Stimulated activated CD4-positive, alpha-beta T cell treated with anti-CD3 and anti-CD28 coated beads, Interleukin-15, amount 100 ng/mL, for 1 hour (primary cell): ENCODE measurements at regions not wholly inside any gene's neighbourhood (a gene's known extent, or its start where the extent isn't known, plus 50 kb on each side); places are given as distances from the start of the nearest gene placed in this dataset.
"Not testable (repeated sequence)": the region's sequence is repeated elsewhere in the genome, so short reads cannot be mapped to it uniquely, and the experiment has no call there.

Experiments used
- DNase-seq, 2 donors: peaks; one replicate each; pipeline ENCODE4 v3.0.0-alpha.2; 2020; ENCODE audit warnings: low read depth in 1 of 2, low spot score in 1 of 2

GRCh38 chr2:91520972-91521535 lies 2829.6 kb downstream of the RPIA start:
- not testable (repeated sequence) for DNase-seq

GRCh38 chr2:91521944-91522343 lies 2830.5 kb downstream of the RPIA start:
- not testable (repeated sequence) for DNase-seq

- DNase-seq, result not testable (repeated sequence)
These were observed 2831.4 kb downstream of the RPIA start for GRCh38 chr2:91522877-91523276.

- not testable (repeated sequence) for DNase-seq
These were observed 2832.3 kb downstream of the RPIA start for GRCh38 chr2:91523751-91524150.

GRCh38 chr2:91525587-91525986 lies 2834.1 kb downstream of the RPIA start:
- DNase-seq, result not testable (repeated sequence)

GRCh38 chr2:91526083-91526482 lies 2834.6 kb downstream of the RPIA start:
- DNase-seq, result not testable (repeated sequence)

GRCh38 chr2:91527056-91527455 lies 2835.6 kb downstream of the RPIA start:
- not testable (repeated sequence) for DNase-seq

- not testable (repeated sequence) for DNase-seq
These were observed 2836.1 kb downstream of the RPIA start for GRCh38 chr2:91527491-91528031.

- DNase-seq, result not testable (repeated sequence)
These were observed 2836.9 kb downstream of the RPIA start for GRCh38 chr2:91528361-91528760.

GRCh38 chr2:91536109-91536508 lies 2844.6 kb downstream of the RPIA start:
- DNase-seq, result not testable (repeated sequence)

- DNase-seq, result not testable (repeated sequence)
These were observed 2845.2 kb downstream of the RPIA start for GRCh38 chr2:91536549-91537263.

GRCh38 chr2:91549316-91549715 lies 2857.8 kb downstream of the RPIA start:
- DNase-seq, result not testable (repeated sequence)

- not testable (repeated sequence) for DNase-seq
These were observed 2866.8 kb downstream of the RPIA start for GRCh38 chr2:91558234-91558633.

GRCh38 chr2:91559269-91559668 lies 2867.8 kb downstream of the RPIA start:
- DNase-seq, result not testable (repeated sequence)

GRCh38 chr2:91559886-91560614 lies 2868.6 kb downstream of the RPIA start:
- DNase-seq, result not testable (repeated sequence)

GRCh38 chr2:91562184-91562583 lies 2870.7 kb downstream of the RPIA start:
- not testable (repeated sequence) for DNase-seq

GRCh38 chr2:91564700-91565099 lies 2873.2 kb downstream of the RPIA start:
- not testable (repeated sequence) for DNase-seq

- DNase-seq, result not testable (repeated sequence)
These were observed 2874.4 kb downstream of the RPIA start for GRCh38 chr2:91565689-91566430.

GRCh38 chr2:91566611-91567010 lies 2875.1 kb downstream of the RPIA start:
- DNase-seq, result not testable (repeated sequence)

GRCh38 chr2:91567546-91568335 lies 2876.3 kb downstream of the RPIA start:
- not testable (repeated sequence) for DNase-seq
